Testis (tissue), 2 donors: ENCODE measurements at regions not wholly inside any gene's neighbourhood (a gene's known extent, or its start where the extent isn't known, plus 50 kb on each side); places are given as distances from the start of the nearest gene placed in this dataset.

Experiments used
- DNase-seq: peaks from one replicate; pipeline ENCODE4 v3.0.0-alpha.2; 2019
- H3K27ac ChIP-seq, 2 donors: fragments of 200-600 bp; sonication (generic); one replicate each; pipeline ENCODE4 v1.5.1; 2019
- H3K27me3 ChIP-seq: fragments of 200-600 bp; sonication (generic); one replicate; pipeline ENCODE4 v1.5.1; 2019
- H3K36me3 ChIP-seq: fragments of 200-600 bp; sonication (generic); one replicate; pipeline ENCODE4 v1.5.1; 2017; ENCODE audit warnings: low read depth; ENCODE audit errors: missing control alignments
- H3K4me1 ChIP-seq: fragments of 200-600 bp; sonication (generic); one replicate; pipeline ENCODE4 v1.5.1; 2019
- H3K4me3 ChIP-seq, 2 donors: fragments of 200-600 bp; sonication (generic); one replicate each; pipeline ENCODE4 v1.5.1; 2017 to 2019
- H3K9me3 ChIP-seq: fragments of 200-600 bp; sonication (generic); one replicate; pipeline ENCODE4 v1.5.1; 2017
- CTCF ChIP-seq, 3 experiments: fragments of 450-650 bp in 2 of 3; fragments of 200-600 bp in 1 of 3; sonication (generic) in 1 of 3; IDR thresholded peaks; one replicate each; pipeline ENCODE4 v1.5.1; 2016 to 2019; ENCODE audit warnings: antibody characterized with exemption in 3 of 3, mild to moderate bottlenecking in 2 of 3, moderate library complexity in 1 of 3
- POLR2A ChIP-seq: fragments of 450-650 bp; IDR thresholded peaks from one replicate; pipeline ENCODE4 v1.6.1; 2017; ENCODE audit warnings: antibody characterized with exemption, mild to moderate bottlenecking, moderate library complexity
- WGBS, 2 donors: methylation state at CpG; one replicate each; pipeline ENCODE4 v1.1.5; 2018; 5-methylcytosine and 5-hydroxymethylcytosine counted together
- intact Hi-C: fragments of 100-400 bp; cut with DNase I; formaldehyde crosslinking; loops from one replicate; pipeline ENCODE4 v1.15.1; 2023; ENCODE audit warnings: low total_unique reads

DNA sequence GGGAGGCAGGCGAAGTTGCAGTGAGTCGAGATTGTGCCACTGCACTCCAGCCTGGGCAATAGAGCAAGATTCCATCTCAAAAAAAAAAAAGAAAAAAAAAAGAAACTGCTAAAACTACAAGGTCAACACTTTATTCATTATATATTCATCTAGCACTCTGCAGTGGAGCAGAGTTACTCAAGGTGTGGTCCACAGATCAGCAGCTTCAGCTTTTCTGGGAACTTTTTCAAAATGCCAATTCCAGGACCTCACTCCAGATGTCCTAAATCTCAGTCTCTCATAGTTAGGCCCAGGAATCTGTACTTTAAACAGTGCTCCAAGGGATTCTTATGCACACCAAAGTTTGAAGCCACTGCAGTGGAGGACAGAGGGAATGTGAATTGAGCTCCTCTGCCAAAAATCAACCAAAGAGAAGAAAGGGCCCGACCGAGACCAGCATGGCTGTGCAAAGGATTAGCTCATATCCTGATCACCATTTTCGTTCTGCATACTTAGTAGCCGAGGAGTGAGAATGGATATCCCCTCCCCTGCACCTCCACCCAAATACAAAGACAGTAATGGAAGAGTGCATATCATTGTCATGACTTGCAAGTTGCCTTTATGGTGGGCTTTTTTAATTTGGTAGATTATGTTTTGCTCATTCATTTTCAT, 201.9 kb downstream of the MEX3B start:
- Histone ChIP-seq H3K27me3 (no peaks in the 10 kb centered on the region), H3K36me3 (no peaks in the 10 kb centered on the region), H3K4me3 (no peak overlapping the region), H3K27ac (no peak overlapping the region), H3K4me1 (no peaks in the 10 kb centered on the region), H3K9me3 (no peaks in the 10 kb centered on the region)
- no peak for TF ChIP-seq CTCF (IDR thresholded peaks at IDR 0.05)
- TF ChIP-seq POLR2A = no peak
- intact Hi-C loops = no loop called here
- 80 to 90% methylated on average over 6 of the region's 6 CpGs for WGBS, 2 donors
- no peak for DNase-seq

DNA sequence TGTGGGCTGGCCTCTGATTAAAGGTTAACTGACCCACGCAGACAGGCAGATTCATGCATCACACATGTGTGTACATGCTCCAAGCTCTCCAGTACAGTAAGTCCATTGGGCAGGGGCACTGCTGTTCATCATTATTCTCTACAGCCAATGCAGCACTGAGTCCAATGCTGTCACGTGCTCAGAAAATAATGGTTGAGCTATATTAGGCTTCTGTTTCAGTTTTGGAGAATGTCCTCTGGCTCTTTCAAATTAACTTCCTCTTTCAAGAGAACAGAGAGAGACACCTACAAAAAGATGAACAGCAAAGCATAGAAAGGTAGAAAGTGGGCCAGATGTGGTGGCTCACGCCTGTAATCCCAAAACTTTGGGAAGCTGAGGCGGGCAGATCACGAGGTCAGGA, 202.6 kb downstream of the MEX3B start:
- TF ChIP-seq POLR2A (no peak), CTCF (IDR thresholded peaks at IDR 0.05) (no peak)
- Histone ChIP-seq H3K4me3 (no peak overlapping the region), H3K27me3 (no peaks in the 10 kb centered on the region), H3K9me3 (no peaks in the 10 kb centered on the region), H3K36me3 (no peaks in the 10 kb centered on the region), H3K27ac (no peak overlapping the region), H3K4me1 (no peaks in the 10 kb centered on the region)
- 92 to 93% methylated on average over 5 of the region's 5 CpGs for WGBS, 2 donors
- intact Hi-C loops = no loop called here
- no peak for DNase-seq

GRCh38 chr15:81839387-81839786, 206.4 kb downstream of the MEX3B start:
- no peak for DNase-seq
- H3K4me3 ChIP-seq = no peak overlapping the region
- H3K9me3 ChIP-seq = no peaks in the 10 kb centered on the region
- H3K36me3 ChIP-seq = no peaks in the 10 kb centered on the region
- H3K27me3 ChIP-seq = no peaks in the 10 kb centered on the region
- intact Hi-C loops = no loop called here
- H3K4me1 ChIP-seq = no peaks in the 10 kb centered on the region
- no peak overlapping the region for H3K27ac ChIP-seq
- WGBS, 2 donors = 76 to 82% methylated on average over 2 of the region's 2 CpGs
- TF ChIP-seq POLR2A (no peak), CTCF (IDR thresholded peaks at IDR 0.05) (no peak)

GRCh38 chr15:81835731-81836130, 210.1 kb downstream of the MEX3B start:
- no peak for DNase-seq
- Histone ChIP-seq H3K36me3 (no peaks in the 10 kb centered on the region), H3K4me3 (no peak overlapping the region), H3K27ac (no peak overlapping the region), H3K9me3 (no peaks in the 10 kb centered on the region), H3K27me3 (no peaks in the 10 kb centered on the region), H3K4me1 (no peaks in the 10 kb centered on the region)
- TF ChIP-seq POLR2A (no peak), CTCF (IDR thresholded peaks at IDR 0.05) (no peak)
- WGBS, 2 donors = 93 to 100% methylated on average over 1 of the region's 1 CpG
- intact Hi-C loops = no loop called here

DNA sequence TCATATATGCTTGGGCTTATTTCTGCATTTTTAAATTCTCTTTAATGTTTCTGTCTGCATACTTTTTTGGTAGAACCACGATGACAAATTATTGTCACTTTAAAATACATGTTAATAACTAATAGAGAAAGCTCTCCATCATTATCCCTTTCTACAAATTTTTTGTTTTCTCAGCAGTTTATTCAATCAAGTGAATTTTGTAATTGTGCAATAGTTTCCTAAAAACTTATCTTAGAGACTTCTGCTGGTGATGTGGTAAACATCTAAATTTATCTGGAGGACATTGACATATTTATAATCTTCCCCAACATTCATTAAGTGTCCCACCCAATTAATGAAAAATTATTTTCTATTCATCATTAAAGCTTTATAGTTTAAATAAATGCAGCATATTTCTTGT, 215.3 kb downstream of the MEX3B start:
- intact Hi-C loops = no loop called here
- H3K36me3 ChIP-seq = no peaks in the 10 kb centered on the region
- H3K27me3 ChIP-seq = no peaks in the 10 kb centered on the region
- no peaks in the 10 kb centered on the region for H3K4me1 ChIP-seq
- DNase-seq = no peak
- TF ChIP-seq POLR2A = no peak
- TF ChIP-seq CTCF (IDR thresholded peaks at IDR 0.05) = no peak
- no peaks in the 10 kb centered on the region for H3K9me3 ChIP-seq
- no peak overlapping the region for H3K27ac ChIP-seq
- WGBS, 2 donors = 74 to 79% methylated on average over 1 of the region's 1 CpG
- no peak overlapping the region for H3K4me3 ChIP-seq
